HG03571 (cell line): ENCODE measurements at regions not wholly inside any gene's neighbourhood (a gene's known extent, or its start where the extent isn't known, plus 50 kb on each side); places are given as distances from the start of the nearest gene placed in this dataset.

ENCODE experiments used
- ATAC-seq: cut with Tn5 transposase; IDR thresholded peaks from one replicate; pipeline ENCODE4 v1.9.1; 2021; ENCODE audit not compliant: unreplicated experiment

DNA sequence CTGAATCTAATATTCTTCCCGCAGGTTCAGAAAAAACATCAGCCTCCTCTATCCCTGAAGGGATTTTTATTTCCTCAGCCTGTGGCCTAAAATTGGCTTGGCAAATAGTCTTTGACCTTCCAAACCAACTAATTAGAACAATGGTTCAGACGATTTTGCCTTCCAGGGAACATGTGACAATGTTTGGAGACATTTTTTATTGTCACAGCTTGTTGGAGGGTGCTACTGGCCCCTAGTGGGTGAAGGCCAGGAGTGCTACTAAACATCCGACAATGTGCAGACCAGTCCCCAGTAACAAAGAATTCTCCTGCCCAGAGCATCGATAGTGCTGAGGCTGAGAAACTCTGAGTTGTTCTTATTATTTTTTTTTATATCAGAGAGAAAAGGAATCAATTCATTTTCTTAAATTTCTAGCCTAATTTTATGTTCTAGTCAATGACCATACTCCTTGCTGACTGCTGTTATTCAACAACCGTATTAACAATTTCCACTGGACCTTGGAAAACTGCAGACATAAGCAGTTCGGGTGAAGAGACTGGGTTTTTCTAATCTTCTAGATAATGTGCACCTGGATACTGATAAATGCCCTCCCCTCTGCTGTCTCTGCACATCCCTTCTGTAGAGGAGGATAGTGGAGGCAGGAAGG is 280.7 kb downstream of the LMX1A start:
- ATAC-seq, result no peak

DNA sequence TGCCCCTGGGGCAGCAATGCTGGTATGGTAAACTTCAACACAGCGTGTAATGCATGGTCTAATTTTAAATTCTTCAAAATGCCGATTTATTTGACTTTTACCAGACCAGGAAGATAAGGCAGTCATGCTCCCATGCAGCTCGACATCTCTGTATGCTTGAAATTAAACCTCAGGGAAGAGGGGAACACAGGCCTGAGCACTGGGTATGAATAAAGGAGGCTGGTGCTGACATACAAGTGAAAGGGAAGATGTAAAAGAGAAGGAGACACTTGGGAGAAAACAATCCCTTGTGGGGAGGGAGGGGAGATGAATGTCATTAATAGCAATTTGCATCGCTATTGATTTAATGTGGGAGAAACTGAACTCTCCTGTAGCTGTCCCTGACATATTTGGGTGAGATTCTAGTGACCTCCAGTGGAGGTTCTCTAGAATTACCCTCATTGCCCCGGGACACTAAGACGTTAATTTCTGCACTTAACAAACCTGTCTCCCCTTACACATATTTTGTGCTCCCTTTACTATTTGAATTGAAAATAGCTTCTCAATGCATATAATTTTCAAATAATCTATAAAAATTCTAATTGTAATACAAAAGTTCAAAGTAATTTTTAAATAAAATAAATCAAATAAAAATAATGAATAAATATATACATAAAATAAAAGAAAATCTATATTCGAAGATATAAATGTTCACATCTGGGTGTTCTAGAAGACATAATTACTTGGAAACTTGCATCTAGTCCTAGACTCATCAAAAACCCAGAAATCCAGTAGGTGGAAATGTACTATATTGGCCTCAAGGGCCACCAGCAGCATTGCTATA is 283.1 kb downstream of the LMX1A start:
- no peak for ATAC-seq

DNA sequence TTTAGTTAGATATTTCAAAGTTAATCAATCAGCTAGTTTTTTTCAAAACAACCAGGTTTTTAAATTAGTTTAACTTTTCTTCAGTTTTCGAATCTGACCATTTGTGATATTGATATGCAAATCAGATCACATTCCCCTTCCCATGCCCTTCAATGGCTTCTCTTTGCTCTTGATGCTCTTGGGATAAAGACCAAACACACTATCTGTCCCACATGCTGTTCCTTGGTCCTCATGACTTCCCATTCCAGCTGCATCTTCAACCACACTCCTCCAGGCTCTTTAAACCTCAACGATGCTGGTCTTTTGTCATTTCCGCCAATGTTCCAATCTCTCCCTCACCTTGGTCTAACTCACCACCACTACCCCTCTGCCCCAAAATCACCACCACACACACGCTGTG is 285.8 kb downstream of the LMX1A start:
- no peak for ATAC-seq

DNA sequence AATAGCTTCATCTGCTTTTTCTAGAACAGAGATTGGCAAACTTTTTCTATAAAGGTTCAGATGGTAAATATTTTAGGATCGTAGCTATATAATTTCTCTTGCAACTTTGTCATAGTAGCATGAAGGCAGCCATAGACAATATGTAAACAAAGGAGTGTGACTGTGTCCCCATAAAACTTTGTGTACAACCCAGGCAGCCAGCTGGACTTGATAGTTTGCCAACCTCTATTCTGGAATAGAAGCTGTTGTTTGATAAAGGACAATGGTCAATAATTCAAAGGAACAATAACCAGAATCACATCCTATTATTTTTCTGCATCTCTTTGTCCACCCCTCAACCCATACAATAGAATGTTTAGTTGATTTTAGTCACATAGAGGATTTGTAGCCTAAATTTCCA is 286.7 kb downstream of the LMX1A start:
- no peak for ATAC-seq

GRCh38 chr1:165068741-165069140 is 287.8 kb downstream of the LMX1A start:
- ATAC-seq, result no peak

GRCh38 chr1:165067829-165068228 is 288.7 kb downstream of the LMX1A start:
- no peak for ATAC-seq

DNA sequence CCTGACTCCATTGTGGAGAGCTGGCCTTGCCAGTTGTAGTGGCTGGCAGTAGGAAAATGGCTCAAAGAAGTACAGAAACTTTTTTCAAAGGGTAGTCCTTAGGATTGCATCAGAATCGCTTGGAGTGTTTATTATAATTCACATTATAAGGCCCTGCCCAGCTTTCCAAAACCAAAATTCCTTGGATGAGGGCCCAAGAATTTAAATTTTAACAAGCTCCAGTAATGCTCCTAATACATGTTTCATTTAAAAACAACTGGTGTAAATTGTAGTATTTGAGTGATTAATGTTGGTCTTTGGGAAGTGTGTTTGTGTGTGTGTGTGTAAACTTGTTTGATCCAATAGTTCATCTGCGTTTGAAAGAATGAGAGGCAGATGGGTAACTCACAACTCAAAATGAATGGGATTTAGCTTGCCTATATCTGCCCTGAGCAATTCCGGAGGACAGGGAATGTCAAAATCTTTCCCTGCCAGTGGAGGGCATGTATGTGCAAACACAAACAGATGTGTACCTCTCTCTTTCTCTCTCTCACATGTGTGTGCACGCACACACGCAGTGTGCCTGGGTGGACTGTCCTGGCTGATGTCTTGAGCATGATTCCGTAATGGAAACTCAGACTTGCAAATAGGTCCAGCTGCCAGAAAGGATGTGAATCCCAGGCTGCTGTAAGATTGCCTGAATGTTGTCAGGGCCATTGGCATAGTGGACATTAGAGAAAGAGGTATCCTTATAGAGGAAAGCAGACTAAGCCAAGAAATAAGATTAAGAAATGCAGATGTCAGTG is 293.1 kb downstream of the LMX1A start:
- ATAC-seq, result no peak

DNA sequence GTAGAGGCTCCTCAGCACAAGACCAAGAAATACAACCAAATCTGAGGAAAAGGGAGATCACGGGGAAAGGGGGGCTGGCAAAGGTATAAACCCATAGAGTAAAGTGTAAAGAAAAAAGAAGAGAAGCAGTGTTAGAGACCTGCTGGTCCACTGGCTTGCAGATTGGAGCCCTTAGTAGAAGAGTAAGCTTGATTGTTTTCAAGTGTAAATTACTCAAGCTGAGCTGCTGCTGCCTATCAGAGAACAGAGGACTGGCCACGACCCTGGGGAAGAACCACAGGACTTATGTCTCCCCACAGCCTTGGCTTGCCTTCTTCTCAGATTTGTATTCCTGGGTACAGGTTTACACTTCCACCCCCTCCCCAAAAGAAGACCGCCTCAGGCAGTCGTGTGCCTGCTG is 294.2 kb downstream of the LMX1A start:
- ATAC-seq, result no peak

DNA sequence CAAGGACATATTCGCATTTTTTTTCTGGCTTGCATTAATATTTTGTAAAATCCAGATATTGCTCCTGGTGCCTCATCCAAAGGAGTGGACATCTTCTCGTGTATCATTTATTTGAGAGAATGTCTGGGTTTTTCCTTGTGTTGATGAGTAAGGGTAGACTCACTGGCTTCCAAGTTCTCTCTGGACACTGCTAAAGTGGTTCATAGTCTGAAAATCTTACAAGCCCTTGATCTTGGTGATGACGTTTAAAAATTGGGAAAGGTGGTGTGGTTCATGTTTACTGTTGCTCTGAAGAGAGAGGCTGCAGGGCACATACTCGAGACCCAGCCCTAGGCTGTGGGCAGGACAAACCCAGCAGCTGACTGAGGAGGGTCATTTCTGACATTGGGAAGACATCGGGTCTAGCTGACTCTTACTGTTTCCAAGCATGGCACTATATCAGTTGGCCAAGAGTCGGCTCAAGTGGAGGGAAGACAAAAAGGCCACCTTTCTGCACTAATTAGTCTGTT is 296.2 kb downstream of the LMX1A start:
- ATAC-seq, result no peak

- ATAC-seq, result no peak
These were observed 298.6 kb downstream of the LMX1A start for GRCh38 chr1:165057956-165058355.

DNA sequence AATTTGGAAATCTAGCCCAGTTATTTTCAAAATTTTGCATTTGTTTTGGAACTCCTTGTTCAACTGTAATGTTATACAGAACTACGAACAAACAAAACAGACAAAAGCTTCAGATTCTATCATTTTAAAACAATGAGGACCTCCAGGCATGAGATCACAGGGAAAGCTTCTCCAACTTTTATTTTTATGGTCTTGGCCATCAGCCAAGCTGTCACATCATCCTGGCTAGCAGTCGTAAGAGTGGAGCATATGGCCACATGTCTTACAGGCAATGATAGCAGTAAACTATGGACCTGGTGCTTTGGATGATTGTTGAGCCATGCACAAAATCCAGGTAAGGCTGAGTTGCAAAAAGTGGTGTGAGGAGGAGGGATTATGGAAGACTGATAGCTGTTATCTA is 299.6 kb downstream of the LMX1A start:
- ATAC-seq, result no peak

- ATAC-seq, result no peak
These were observed 300.9 kb downstream of the LMX1A start for GRCh38 chr1:165055581-165055980.

DNA sequence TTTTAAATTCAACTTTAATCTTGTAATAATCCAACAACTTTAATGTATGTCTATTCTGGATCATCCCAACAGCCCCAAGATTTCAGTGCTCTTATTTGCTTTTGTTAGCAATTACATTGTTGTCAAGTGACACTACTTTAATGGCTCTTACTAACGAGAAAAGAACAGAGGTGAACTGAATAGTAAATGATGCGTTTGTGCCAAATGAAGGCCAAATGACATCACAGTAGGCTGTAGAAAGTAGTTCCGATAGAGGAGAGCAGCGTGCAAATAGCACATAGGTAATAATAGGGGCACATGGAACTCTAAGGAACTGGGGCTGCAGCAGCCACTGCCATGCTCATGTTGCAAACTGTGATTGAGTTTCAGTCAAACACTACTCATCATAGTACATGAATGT is 301.9 kb downstream of the LMX1A start:
- ATAC-seq, result no peak

GRCh38 chr1:165053351-165053750 is 303.2 kb downstream of the LMX1A start:
- no peak for ATAC-seq

GRCh38 chr1:165052936-165053335 is 303.6 kb downstream of the LMX1A start:
- ATAC-seq, result no peak

GRCh38 chr1:165052431-165052830 is 304.1 kb downstream of the LMX1A start:
- ATAC-seq, result no peak

DNA sequence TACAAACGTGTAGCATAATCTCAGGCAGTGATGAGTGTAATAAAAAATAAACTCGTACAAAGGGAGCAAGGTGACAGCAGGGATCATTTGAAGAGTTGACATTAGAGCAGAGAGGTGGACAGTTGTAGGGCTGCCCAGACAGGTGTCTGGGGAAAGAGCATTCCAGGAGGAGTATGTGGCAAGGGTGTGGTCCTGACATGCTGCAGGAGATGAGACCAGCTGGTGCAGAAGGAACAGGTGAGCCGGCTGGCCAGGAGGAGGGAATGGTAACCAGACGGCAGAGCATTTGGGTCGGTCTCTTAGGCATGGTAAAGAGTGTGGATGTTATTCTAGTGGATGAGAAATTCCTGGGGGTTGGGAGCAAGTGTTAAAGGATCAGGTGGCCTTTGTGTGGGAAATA is 306.3 kb downstream of the LMX1A start:
- ATAC-seq, result no peak

DNA sequence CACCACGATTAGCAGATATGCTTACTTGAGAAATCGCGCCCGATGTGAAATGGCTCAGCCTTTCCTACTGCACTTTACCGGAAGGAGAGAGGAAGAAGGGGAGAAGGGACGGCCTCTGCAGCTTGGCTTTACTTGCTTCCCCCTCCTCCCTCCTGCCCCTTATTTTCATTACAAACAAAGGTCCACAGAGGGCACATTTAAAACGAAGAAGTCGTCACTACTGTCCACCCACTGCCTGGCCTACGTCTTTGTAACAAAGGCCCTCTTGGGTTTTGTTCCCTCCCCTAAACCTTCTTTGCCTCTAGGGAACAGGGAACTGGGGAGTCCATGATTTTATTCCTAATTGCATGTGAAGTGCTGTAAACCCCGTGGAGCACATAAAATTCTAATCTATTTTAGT is 308.5 kb downstream of the LMX1A start:
- no peak for ATAC-seq

GRCh38 chr1:165045902-165046301 is 310.6 kb downstream of the LMX1A start:
- no peak for ATAC-seq

DNA sequence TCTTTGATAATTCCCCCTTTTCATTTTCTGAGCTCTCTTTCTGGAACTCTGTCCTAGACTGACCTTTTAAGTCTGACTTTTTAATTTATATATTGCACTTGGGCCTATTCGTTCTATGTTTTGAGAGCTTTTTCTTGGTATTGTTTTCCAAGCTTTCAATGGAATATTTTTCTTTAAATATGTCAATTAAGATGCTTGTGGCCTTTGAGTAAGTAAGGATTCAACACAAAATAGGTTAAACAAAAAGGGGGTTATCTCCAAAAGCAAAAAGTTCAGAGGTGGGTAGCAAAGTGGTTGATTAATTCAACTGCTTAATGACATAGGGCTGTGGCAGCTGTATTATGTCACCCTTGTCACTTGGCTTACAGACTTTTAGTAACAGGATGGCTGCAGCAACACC is 315.9 kb downstream of the LMX1A start:
- no peak for ATAC-seq

DNA sequence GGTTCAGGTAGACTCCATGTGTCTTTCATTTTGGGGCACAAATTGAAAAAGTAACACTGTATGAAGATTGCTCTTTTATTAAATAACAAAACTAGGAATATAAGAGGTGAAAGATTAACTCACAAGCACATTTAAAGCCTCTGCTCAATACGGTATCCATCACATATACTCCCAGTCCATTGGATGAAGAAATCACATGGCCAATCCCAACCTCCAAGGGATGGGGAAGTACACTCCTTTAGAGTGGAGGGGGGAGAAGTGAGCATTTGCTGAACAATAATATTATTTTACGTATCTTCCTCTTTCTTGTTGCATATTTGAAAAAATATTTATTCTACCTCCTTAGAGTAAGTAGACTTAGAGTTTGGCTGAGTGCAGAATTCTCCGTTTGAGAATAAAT is 316.5 kb downstream of the LMX1A start:
- ATAC-seq, result no peak

GRCh38 chr1:165036403-165036802 is 320.1 kb downstream of the LMX1A start:
- no peak for ATAC-seq
